B cell (primary cell): ENCODE measurements at regions not wholly inside any gene's neighbourhood (a gene's known extent, or its start where the extent isn't known, plus 50 kb on each side); places are given as distances from the start of the nearest gene placed in this dataset.

ENCODE experiments used
- ATAC-seq: fragments of 200-7000 bp; cut with Tn5 transposase; one replicate; pipeline ENCODE4 v1.10.0; 2021; ENCODE audit warnings: low read depth, mild to moderate bottlenecking, moderate number of reproducible peaks, moderate library complexity
- CTCF ChIA-PET: fragments of 350-600 bp; sonication (Branson Sonifier 250); formaldehyde crosslinking; loops from one replicate; lab custom pipeline; 2021; ENCODE audit warnings: antibody characterized with exemption, inconsistent platforms; lab: Charles Lee
- POLR2A ChIA-PET: fragments of 350-600 bp; sonication (Branson Sonifier 250); formaldehyde crosslinking; loops from one replicate; lab custom pipeline; 2021; ENCODE audit warnings: antibody characterized with exemption; lab: Charles Lee
- DNase-seq: peaks from one replicate; pipeline ENCODE4 v3.0.0; 2013
- H2AFZ ChIP-seq: 2 replicates; pipeline ENCODE4 v1.6.1; 2012; ENCODE audit warnings: mild to moderate bottlenecking, low read depth, low read length; ENCODE audit not compliant: insufficient read depth, poor library complexity, severe bottlenecking
- H3K27ac ChIP-seq, 2 donors: 1 replicate in 1 of 2; 2 replicates in 1 of 2; pipeline ENCODE4 v1.5.1; 2012 to 2013; ENCODE audit warnings: low read length in 2 of 2, mild to moderate bottlenecking in 2 of 2, moderate library complexity in 1 of 2
- H3K27me3 ChIP-seq, 4 experiments: fragments of 200-600 bp in 1 of 4; sonication (generic) in 1 of 4; replicated peaks in 1 of 4; 1 replicate in 2 of 4; 2 replicates in 2 of 4; pipeline versions ENCODE4 v1.6.1 to v1.7.0; 2013 to 2016; ENCODE audit warnings: low read length in 3 of 4, mild to moderate bottlenecking in 2 of 4, mixed read lengths in 1 of 4, moderate library complexity in 1 of 4; ENCODE audit not compliant: insufficient read depth in 4 of 4, control insufficient read depth in 3 of 4; ENCODE audit errors: control extremely low read depth in 1 of 4
- H3K36me3 ChIP-seq, 2 experiments: replicated peaks in 1 of 2; 1 replicate in 1 of 2; 2 replicates in 1 of 2; pipeline versions ENCODE4 v1.6.1 to v1.7.1; 2013; ENCODE audit warnings: low read length in 1 of 2; ENCODE audit not compliant: insufficient read depth in 2 of 2, control insufficient read depth in 1 of 2; ENCODE audit errors: control extremely low read depth in 1 of 2, extremely low read depth in 1 of 2
- H3K4me1 ChIP-seq, 2 donors: fragments of 200-600 bp in 1 of 2; sonication (generic) in 1 of 2; 1 replicate in 1 of 2; 2 replicates in 1 of 2; pipeline versions ENCODE4 v1.5.1 to v1.6.1; 2013 to 2017; ENCODE audit warnings: low read length in 2 of 2; ENCODE audit not compliant: control insufficient read depth in 2 of 2, insufficient read depth in 2 of 2
- H3K4me2 ChIP-seq: replicated peaks from 2 replicates; pipeline ENCODE3; 2012; ENCODE audit warnings: mild to moderate bottlenecking, low read depth, low read length; ENCODE audit not compliant: poor library complexity, severe bottlenecking
- H3K4me3 ChIP-seq, 5 experiments: fragments of 200-600 bp in 1 of 5; sonication (generic) in 1 of 5; 1 replicate in 3 of 5; 2 replicates in 2 of 5; pipeline versions ENCODE4 v1.5.1 to v1.7.0; 2011 to 2016; ENCODE audit warnings: low read length in 4 of 5, mild to moderate bottlenecking in 4 of 5, low read depth in 2 of 5, control low read depth in 1 of 5, moderate library complexity in 1 of 5; ENCODE audit not compliant: insufficient read depth in 1 of 5; ENCODE audit errors: control extremely low read depth in 1 of 5, extremely low read depth in 1 of 5
- H3K79me2 ChIP-seq: fragments of 200-600 bp; sonication (generic); one replicate; pipeline ENCODE4 v1.6.0; 2016; ENCODE audit warnings: low read length; ENCODE audit not compliant: control insufficient read depth, insufficient read depth
- H3K9ac ChIP-seq: fragments of 200-600 bp; sonication (generic); 2 replicates; pipeline ENCODE4 v1.6.1; 2017; ENCODE audit warnings: mild to moderate bottlenecking, low read length, moderate library complexity
- H3K9me3 ChIP-seq, 3 donors: one replicate each; pipeline versions ENCODE4 v1.6.1 to v1.7.1; 2013; ENCODE audit warnings: low read length in 2 of 3; ENCODE audit not compliant: control insufficient read depth in 2 of 3, insufficient read depth in 1 of 3; ENCODE audit errors: control extremely low read depth in 1 of 3
- H4K20me1 ChIP-seq: 2 replicates; pipeline ENCODE4 v1.6.0; 2012; ENCODE audit warnings: mild to moderate bottlenecking, low read length; ENCODE audit not compliant: insufficient read depth, control insufficient read depth, poor library complexity, severe bottlenecking
- H3K27ac Mint-ChIP-seq: one replicate; pipeline ENCODE4 v1.8.0; 2021; ENCODE audit warnings: mixed read lengths
- H3K27me3 Mint-ChIP-seq: one replicate; pipeline ENCODE4 v1.8.0; 2021; ENCODE audit warnings: mixed read lengths
- H3K4me1 Mint-ChIP-seq: one replicate; pipeline ENCODE4 v1.8.0; 2021; ENCODE audit warnings: mixed read lengths
- H3K4me3 Mint-ChIP-seq: one replicate; pipeline ENCODE4 v1.8.0; 2021; ENCODE audit warnings: mixed read lengths
- H3K9me3 Mint-ChIP-seq: one replicate; pipeline ENCODE4 v1.8.0; 2022; ENCODE audit warnings: mixed read lengths; ENCODE audit not compliant: insufficient read depth
- CTCF ChIP-seq: fragments of 200-600 bp; IDR thresholded peaks from one replicate; pipeline ENCODE4 v1.8.0; 2022; ENCODE audit warnings: antibody characterized with exemption, mild to moderate bottlenecking
- EZH2 ChIP-seq: IDR thresholded peaks from 2 replicates; pipeline ENCODE4 v1.6.1; 2012; ENCODE audit warnings: borderline replicate concordance, low read depth, mild to moderate bottlenecking, moderate library complexity, low read length; ENCODE audit not compliant: insufficient read depth, poor library complexity, severe bottlenecking
- WGBS: methylation state at CpG from one replicate; pipeline ENCODE4 v1.1.5; 2013; ENCODE audit warnings: missing lambda C conversion rate; ENCODE audit not compliant: insufficient coverage; 5-methylcytosine and 5-hydroxymethylcytosine counted together
- intact Hi-C: fragments of 100-400 bp; cut with micrococcal nuclease; formaldehyde crosslinking; loops from one replicate; pipeline ENCODE4 v1.10.0; 2022

- H3K27me3 ChIP-seq, result no peaks in the 10 kb centered on the region
- Mint-ChIP-seq H3K27me3 (no peaks in the 10 kb centered on the region), H3K9me3 (peaks cover 3% of the 10 kb centered on the region), H3K4me3 (no peak overlapping the region), H3K4me1 (no peaks in the 10 kb centered on the region), H3K27ac (no peak overlapping the region)
- H3K4me1 ChIP-seq, result no peaks in the 10 kb centered on the region
- no peaks in the 10 kb centered on the region for H3K36me3 ChIP-seq
- no peak overlapping the region for H3K4me2 ChIP-seq
- ChIA-PET POLR2A (no interaction called here), CTCF (no interaction called here)
- ATAC-seq, result no peak
- H2AFZ ChIP-seq, result no peak overlapping the region
- no peak for DNase-seq
- H3K9me3 ChIP-seq, result peaks cover 0 to 34% (median 0%) of the 10 kb centered on the region in 3 donors
- no peak overlapping the region for H3K27ac ChIP-seq
- 96% methylated on average over 16 of the region's 17 CpGs for WGBS
- H4K20me1 ChIP-seq, result no peaks in the 10 kb centered on the region
- TF ChIP-seq EZH2 (no peak), CTCF (no peak)
- H3K9ac ChIP-seq, result no peak overlapping the region
- H3K79me2 ChIP-seq, result no peaks in the 10 kb centered on the region
- intact Hi-C loops, result no loop called here
- H3K4me3 ChIP-seq, result no peak overlapping the region
These were observed 114.3 kb upstream of the GALNT17 start for GRCh38 chr7:71017602-71018001.

- Mint-ChIP-seq H3K27me3 (no peaks in the 10 kb centered on the region), H3K4me3 (no peak overlapping the region), H3K4me1 (no peaks in the 10 kb centered on the region), H3K27ac (no peak overlapping the region), H3K9me3 (peaks cover 3% of the 10 kb centered on the region)
- Histone ChIP-seq H3K4me1 (no peaks in the 10 kb centered on the region), H3K79me2 (no peaks in the 10 kb centered on the region), H3K9ac (no peak overlapping the region), H3K9me3 (peaks cover 0 to 30% (median 0%) of the 10 kb centered on the region in 3 donors), H4K20me1 (no peaks in the 10 kb centered on the region), H3K4me2 (no peak overlapping the region), H3K36me3 (no peaks in the 10 kb centered on the region), H3K27me3 (no peaks in the 10 kb centered on the region), H3K4me3 (no peak overlapping the region), H3K27ac (no peak overlapping the region), H2AFZ (no peak overlapping the region)
- intact Hi-C loops, result no loop called here
- DNase-seq (no peak), ATAC-seq (no peak)
- ChIA-PET CTCF (no interaction called here), POLR2A (no interaction called here)
- TF ChIP-seq CTCF, result no peak
- no peak for TF ChIP-seq EZH2
- 89% methylated on average over 2 of the region's 7 CpGs for WGBS
These were observed 112.2 kb upstream of the GALNT17 start for GRCh38 chr7:71019706-71020105.
